ENCODE measurements at regions not wholly inside any gene's neighbourhood (a gene's known extent, or its start where the extent isn't known, plus 50 kb on each side); places are given as distances from the start of the nearest gene placed in this dataset.

DNA sequence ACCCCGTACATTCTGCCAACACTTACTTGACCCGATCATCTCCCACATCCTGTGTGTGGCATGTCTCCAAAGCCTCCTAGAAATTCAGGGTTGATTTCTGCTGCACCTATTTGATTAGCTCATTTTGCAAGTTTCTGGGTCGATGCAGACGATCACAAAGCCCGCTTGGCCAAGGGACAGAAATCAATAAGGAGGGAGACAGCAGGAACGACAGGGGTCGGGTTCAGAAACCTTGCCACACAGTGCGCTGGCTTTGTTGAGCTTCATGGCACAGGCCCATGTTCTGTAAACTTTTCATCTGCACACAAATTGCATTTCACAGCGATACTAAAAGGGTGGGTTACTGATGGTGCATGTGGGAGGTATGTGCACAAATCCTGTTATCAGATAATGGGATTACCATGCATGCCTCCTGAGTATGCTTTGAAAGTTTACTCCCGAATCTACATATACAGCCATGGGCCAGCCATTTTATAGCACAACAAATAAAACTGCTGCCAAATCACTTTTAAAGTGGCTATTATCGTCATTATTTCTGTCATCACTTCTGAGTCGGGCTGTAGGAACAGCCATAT lies 95.9 kb upstream of the ATP11B start:
- TF ChIP-seq, protein P1, sequence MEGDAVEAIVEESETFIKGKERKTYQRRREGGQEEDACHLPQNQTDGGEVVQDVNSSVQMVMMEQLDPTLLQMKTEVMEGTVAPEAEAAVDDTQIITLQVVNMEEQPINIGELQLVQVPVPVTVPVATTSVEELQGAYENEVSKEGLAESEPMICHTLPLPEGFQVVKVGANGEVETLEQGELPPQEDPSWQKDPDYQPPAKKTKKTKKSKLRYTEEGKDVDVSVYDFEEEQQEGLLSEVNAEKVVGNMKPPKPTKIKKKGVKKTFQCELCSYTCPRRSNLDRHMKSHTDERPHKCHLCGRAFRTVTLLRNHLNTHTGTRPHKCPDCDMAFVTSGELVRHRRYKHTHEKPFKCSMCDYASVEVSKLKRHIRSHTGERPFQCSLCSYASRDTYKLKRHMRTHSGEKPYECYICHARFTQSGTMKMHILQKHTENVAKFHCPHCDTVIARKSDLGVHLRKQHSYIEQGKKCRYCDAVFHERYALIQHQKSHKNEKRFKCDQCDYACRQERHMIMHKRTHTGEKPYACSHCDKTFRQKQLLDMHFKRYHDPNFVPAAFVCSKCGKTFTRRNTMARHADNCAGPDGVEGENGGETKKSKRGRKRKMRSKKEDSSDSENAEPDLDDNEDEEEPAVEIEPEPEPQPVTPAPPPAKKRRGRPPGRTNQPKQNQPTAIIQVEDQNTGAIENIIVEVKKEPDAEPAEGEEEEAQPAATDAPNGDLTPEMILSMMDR (IDR thresholded peaks at IDR 0.05; ENCODE audit: low read depth, low read length, missing input control) = no peak
- TF ChIP-seq TAF1 (conservative IDR thresholded peaks at IDR 0.05) (no peak), RAD21 (IDR thresholded peaks at IDR 0.05) (peak in 1 of 2 donors; percentile 18), GABPA (IDR thresholded peaks at IDR 0.05 in 1 of 2, conservative IDR thresholded peaks at IDR 0.05 in 1 of 2) (no peak), EGR1 (IDR thresholded peaks at IDR 0.05; ENCODE audit: low read depth in 2 of 2) (no peak), YY1 (IDR thresholded peaks at IDR 0.05) (peak; percentile 79), JUND (IDR thresholded peaks at IDR 0.05) (peak; percentile 68 to 81)
